H54 (cell line): ENCODE measurements at regions not wholly inside any gene's neighbourhood (a gene's known extent, or its start where the extent isn't known, plus 50 kb on each side); places are given as distances from the start of the nearest gene placed in this dataset.

Source experiments
- DNase-seq: peaks from one replicate; pipeline ENCODE4 v3.0.0; 2011; ENCODE audit warnings: low spot score, mixed read lengths; ENCODE audit not compliant: insufficient read length
- FAIRE-seq: peaks from 3 replicates; lab custom pipeline; 2011; peaks lifted over from hg19 to GRCh38; lab: Jason Lieb, UNC
- POLR2A ChIP-seq: IDR thresholded peaks from 2 replicates; pipeline ENCODE4 v1.6.1; 2011; ENCODE audit warnings: low read depth, mild to moderate bottlenecking, low read length

GRCh38 chr2:216787851-216788540 lies 71.9 kb downstream of the TNP1 start:
- DNase-seq (no peak), FAIRE-seq (no peak)
- TF ChIP-seq POLR2A, result no peak

GRCh38 chr2:216786676-216787075 lies 73.2 kb downstream of the TNP1 start:
- DNase-seq (no peak), FAIRE-seq (no peak)

GRCh38 chr2:216784456-216784855 lies 75.4 kb downstream of the TNP1 start:
- no peak for FAIRE-seq
- no peak for DNase-seq
- TF ChIP-seq POLR2A, result no peak

More at GRCh38 chr2:216786676-216787075, 73.2 kb downstream of the TNP1 start:
- TF ChIP-seq POLR2A, result no peak

GRCh38 chr2:216781709-216782108 lies 78.2 kb downstream of the TNP1 start:
- DNase-seq (no peak), FAIRE-seq (no peak)
- TF ChIP-seq POLR2A, result no peak

- TF ChIP-seq POLR2A, result no peak
- no peak for DNase-seq
- no peak for FAIRE-seq
Measured at GRCh38 chr2:216780843-216781242, 79.0 kb downstream of the TNP1 start.

GRCh38 chr2:216777637-216778273 lies 82.1 kb downstream of the TNP1 start:
- TF ChIP-seq POLR2A, result no peak
- DNase-seq (peak; percentile 67), FAIRE-seq (peak; percentile 94)

GRCh38 chr2:216776066-216776850 lies 80.9 kb upstream of the IGFBP5 start:
- no peak for FAIRE-seq
- DNase-seq, result no peak
- TF ChIP-seq POLR2A, result no peak

GRCh38 chr2:216775043-216775453 lies 79.7 kb upstream of the IGFBP5 start:
- FAIRE-seq (peak; percentile 87), DNase-seq (peak; percentile 87)
- TF ChIP-seq POLR2A, result no peak

GRCh38 chr2:216774620-216775019 lies 79.3 kb upstream of the IGFBP5 start:
- DNase-seq, result peak; percentile 82

GRCh38 chr2:216774180-216774579 lies 78.8 kb upstream of the IGFBP5 start:
- TF ChIP-seq POLR2A, result no peak
- FAIRE-seq (no peak), DNase-seq (no peak)

More at GRCh38 chr2:216774620-216775019, 79.3 kb upstream of the IGFBP5 start:
- FAIRE-seq, result peak; percentile 38
- 0 out of 2 replicates have a peak, but pooled peaks have one; percentile 32 for TF ChIP-seq POLR2A

GRCh38 chr2:216773072-216773471 lies 77.7 kb upstream of the IGFBP5 start:
- FAIRE-seq (no peak), DNase-seq (no peak)
- no peak for TF ChIP-seq POLR2A

GRCh38 chr2:216770717-216771116 lies 75.4 kb upstream of the IGFBP5 start:
- DNase-seq (no peak), FAIRE-seq (no peak)
- no peak for TF ChIP-seq POLR2A

GRCh38 chr2:216770050-216770449 lies 74.7 kb upstream of the IGFBP5 start:
- no peak for FAIRE-seq
- no peak for DNase-seq
- TF ChIP-seq POLR2A, result no peak

GRCh38 chr2:216769626-216770025 lies 74.3 kb upstream of the IGFBP5 start:
- DNase-seq (no peak), FAIRE-seq (no peak)
- no peak for TF ChIP-seq POLR2A

- no peak for DNase-seq
- TF ChIP-seq POLR2A, result no peak
- FAIRE-seq, result no peak
Measured at GRCh38 chr2:216768908-216769411, 73.6 kb upstream of the IGFBP5 start.
